PC-9 (cell line): ENCODE measurements at regions not wholly inside any gene's neighbourhood (a gene's known extent, or its start where the extent isn't known, plus 50 kb on each side); places are given as distances from the start of the nearest gene placed in this dataset.

Source experiments
- BruUV-seq: library from RNA; stranded (reverse); fragments of 400-500 nt; replicated peaks from 2 replicates; lab custom pipeline; 2021; lab: Mats Ljungman, UMichigan
- CTCF ChIA-PET: fragments of 300-600 bp; sonication (Branson Sonifier 250); formaldehyde crosslinking; loops from one replicate; lab custom pipeline; 2022; ENCODE audit warnings: antibody characterized with exemption; lab: Charles Lee
- POLR2A ChIA-PET: fragments of 300-600 bp; sonication (Branson Sonifier 250); formaldehyde crosslinking; loops from one replicate; lab custom pipeline; 2022; ENCODE audit warnings: antibody characterized with exemption; ENCODE audit not compliant: unreplicated experiment; lab: Charles Lee
- DNase-seq, 2 experiments: peaks; one replicate each; pipeline versions ENCODE4 v3.0.0 to v3.0.0-alpha.2; 2015 to 2022; ENCODE audit warnings: mixed read lengths in 1 of 2
- H2AFZ ChIP-seq: fragments of 200-600 bp; sonication (generic); 2 replicates; pipeline ENCODE4 v1.8.1; 2017; ENCODE audit warnings: antibody characterized with exemption
- H3F3A ChIP-seq: fragments of 200-600 bp; sonication (generic); 2 replicates; pipeline ENCODE4 v1.8.1; 2017; ENCODE audit warnings: antibody characterized with exemption, mild to moderate bottlenecking, low read depth; ENCODE audit not compliant: insufficient read depth
- H3K27ac ChIP-seq: fragments of 200-600 bp; sonication (generic); 2 replicates; pipeline ENCODE4 v1.6.1; 2016; ENCODE audit warnings: mixed run types
- H3K27me3 ChIP-seq: fragments of 200-600 bp; sonication (generic); 2 replicates; pipeline ENCODE4 v1.6.1; 2016; ENCODE audit warnings: low read depth, mixed run types; ENCODE audit not compliant: insufficient read depth
- H3K36me3 ChIP-seq: fragments of 200-600 bp; sonication (generic); 2 replicates; pipeline ENCODE4 v1.6.1; 2016; ENCODE audit warnings: low read depth, mixed run types
- H3K4me1 ChIP-seq: fragments of 200-600 bp; sonication (generic); replicated peaks from 2 replicates; pipeline ENCODE4 v1.6.1; 2016; ENCODE audit warnings: mixed run types; ENCODE audit not compliant: insufficient read depth
- H3K4me2 ChIP-seq: fragments of 200-600 bp; sonication (generic); 2 replicates; pipeline ENCODE4 v1.6.1; 2017; ENCODE audit warnings: mixed run types
- H3K4me3 ChIP-seq: fragments of 200-600 bp; sonication (generic); 2 replicates; pipeline ENCODE4 v1.6.1; 2016; ENCODE audit warnings: mixed run types
- H3K79me2 ChIP-seq: fragments of 200-600 bp; sonication (generic); 2 replicates; pipeline ENCODE4 v1.6.1; 2017; ENCODE audit warnings: low read depth, mixed run types
- H3K9me2 ChIP-seq: fragments of 200-600 bp; sonication (generic); 2 replicates; pipeline ENCODE4 v1.8.1; 2017; ENCODE audit warnings: mild to moderate bottlenecking; ENCODE audit not compliant: insufficient read depth
- H3K9me3 ChIP-seq: fragments of 200-600 bp; sonication (generic); 2 replicates; pipeline ENCODE4 v1.8.1; 2016; ENCODE audit warnings: low read depth; ENCODE audit not compliant: insufficient read depth
- H4K20me1 ChIP-seq: fragments of 200-600 bp; sonication (generic); 2 replicates; pipeline ENCODE4 v1.8.1; 2017; ENCODE audit not compliant: insufficient read depth
- EZH2 ChIP-seq: fragments of 200-600 bp; sonication (generic); IDR thresholded peaks from 2 replicates; pipeline ENCODE4 v1.8.0; 2017; ENCODE audit warnings: antibody characterized with exemption, low read depth
- intact Hi-C: fragments of 100-400 bp; cut with micrococcal nuclease; formaldehyde crosslinking; loops from one replicate; pipeline ENCODE4 v1.10.0; 2022; ENCODE audit not compliant: unreplicated experiment
- TF ChIP-seq, protein P1 (sequence below): fragments of 200-600 bp; sonication (generic); conservative IDR thresholded peaks from 2 replicates; pipeline ENCODE4 v1.6.1; 2017; ENCODE audit warnings: mixed run types, antibody characterized with exemption, mild to moderate bottlenecking, moderate library complexity

- DNase-seq: no peak
- Histone ChIP-seq H3K4me1 (0 out of 2 replicates have a peak, but pooled peaks cover 10% of the 10 kb centered on the region), H3K36me3 (no peaks in the 10 kb centered on the region), H3F3A (no peaks in the 10 kb centered on the region), H3K27me3 (no peaks in the 10 kb centered on the region), H3K79me2 (no peaks in the 10 kb centered on the region), H2AFZ (no peak overlapping the region), H3K9me3 (no peaks in the 10 kb centered on the region), H4K20me1 (no peaks in the 10 kb centered on the region), H3K9me2 (no peaks in the 10 kb centered on the region), H3K4me3 (no peak overlapping the region), H3K27ac (no peak overlapping the region), H3K4me2 (no peak overlapping the region)
- intact Hi-C loops: no loop called here
- TF ChIP-seq, protein P1, sequence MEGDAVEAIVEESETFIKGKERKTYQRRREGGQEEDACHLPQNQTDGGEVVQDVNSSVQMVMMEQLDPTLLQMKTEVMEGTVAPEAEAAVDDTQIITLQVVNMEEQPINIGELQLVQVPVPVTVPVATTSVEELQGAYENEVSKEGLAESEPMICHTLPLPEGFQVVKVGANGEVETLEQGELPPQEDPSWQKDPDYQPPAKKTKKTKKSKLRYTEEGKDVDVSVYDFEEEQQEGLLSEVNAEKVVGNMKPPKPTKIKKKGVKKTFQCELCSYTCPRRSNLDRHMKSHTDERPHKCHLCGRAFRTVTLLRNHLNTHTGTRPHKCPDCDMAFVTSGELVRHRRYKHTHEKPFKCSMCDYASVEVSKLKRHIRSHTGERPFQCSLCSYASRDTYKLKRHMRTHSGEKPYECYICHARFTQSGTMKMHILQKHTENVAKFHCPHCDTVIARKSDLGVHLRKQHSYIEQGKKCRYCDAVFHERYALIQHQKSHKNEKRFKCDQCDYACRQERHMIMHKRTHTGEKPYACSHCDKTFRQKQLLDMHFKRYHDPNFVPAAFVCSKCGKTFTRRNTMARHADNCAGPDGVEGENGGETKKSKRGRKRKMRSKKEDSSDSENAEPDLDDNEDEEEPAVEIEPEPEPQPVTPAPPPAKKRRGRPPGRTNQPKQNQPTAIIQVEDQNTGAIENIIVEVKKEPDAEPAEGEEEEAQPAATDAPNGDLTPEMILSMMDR: no peak
- TF ChIP-seq EZH2: no peak
- CTCF ChIA-PET: no interaction called here
- POLR2A ChIA-PET: no interaction called here
- no TSS peak for BruUV-seq
Observed at GRCh38 chr4:108291137-108291536, 122.4 kb upstream of the LEF1 start.

- TF ChIP-seq, protein P1: no peak
- TF ChIP-seq EZH2: no peak
- H2AFZ ChIP-seq: no peak overlapping the region
- 0 out of 2 replicates have a peak overlapping the region, but pooled peaks have one; percentile 3 for H3K4me2 ChIP-seq
- H3K27me3 ChIP-seq: no peaks in the 10 kb centered on the region
- no peaks in the 10 kb centered on the region for H3K9me2 ChIP-seq
- ChIA-PET CTCF (interaction anchor here (0.6 kb wide), 1 partner anchor 284 kb away, joined by 4 read pairs; no protein-coding TSS in a partner anchor), POLR2A (no interaction called here)
- H3K79me2 ChIP-seq: no peaks in the 10 kb centered on the region
- no peaks in the 10 kb centered on the region for H3K36me3 ChIP-seq
- no peak for DNase-seq
- intact Hi-C loops: no loop called here
- H3F3A ChIP-seq: no peaks in the 10 kb centered on the region
- BruUV-seq: no TSS peak
- no peaks in the 10 kb centered on the region for H3K9me3 ChIP-seq
- H3K4me3 ChIP-seq: no peak overlapping the region
- no peaks in the 10 kb centered on the region for H4K20me1 ChIP-seq
- H3K27ac ChIP-seq: no peak overlapping the region
- 0 out of 2 replicates have a peak, but pooled peaks cover 10% of the 10 kb centered on the region for H3K4me1 ChIP-seq
Observed at GRCh38 chr4:108287834-108288413, 119.2 kb upstream of the LEF1 start.

DNA sequence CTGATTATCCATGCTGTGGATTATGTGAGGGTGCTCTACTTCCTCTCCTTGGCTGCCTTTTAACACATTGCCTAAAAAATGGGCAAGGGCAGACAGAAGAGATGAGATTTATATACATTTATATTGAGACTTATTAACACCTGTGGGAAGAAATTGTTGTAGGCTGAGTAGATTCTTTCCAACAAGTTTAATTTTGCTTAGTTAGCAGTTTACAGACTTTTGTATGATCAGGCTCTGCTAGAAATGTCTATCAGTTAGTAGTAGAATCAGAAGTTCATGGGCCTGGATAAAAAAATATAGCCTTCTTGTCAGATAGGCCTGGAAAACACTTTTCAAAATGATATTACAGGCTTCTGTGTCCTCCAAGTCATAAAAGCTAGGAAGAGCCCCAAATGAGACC lies 111.3 kb upstream of the LEF1 start:
- POLR2A ChIA-PET: no interaction called here
- H3K79me2 ChIP-seq: no peaks in the 10 kb centered on the region
- H2AFZ ChIP-seq: no peak overlapping the region
- H3K9me3 ChIP-seq: no peaks in the 10 kb centered on the region
- DNase-seq: no peak
- BruUV-seq: no TSS peak
- H3F3A ChIP-seq: no peaks in the 10 kb centered on the region
- H3K4me3 ChIP-seq: no peak overlapping the region
- H3K4me2 ChIP-seq: no peak overlapping the region
- CTCF ChIA-PET: no interaction called here
- intact Hi-C loops: no loop called here
- no peaks in the 10 kb centered on the region for H3K4me1 ChIP-seq
- no peaks in the 10 kb centered on the region for H3K9me2 ChIP-seq
- TF ChIP-seq, protein P1: no peak
- no peak for TF ChIP-seq EZH2
- H3K36me3 ChIP-seq: no peaks in the 10 kb centered on the region
- H3K27me3 ChIP-seq: no peaks in the 10 kb centered on the region
- no peaks in the 10 kb centered on the region for H4K20me1 ChIP-seq
- H3K27ac ChIP-seq: no peak overlapping the region
